ENCODE measurements at regions not wholly inside any gene's neighbourhood (a gene's known extent, or its start where the extent isn't known, plus 50 kb on each side); places are given as distances from the start of the nearest gene placed in this dataset.

- TF ChIP-seq REST (tag by site-specific recombination; IDR thresholded peaks at IDR 0.05) = no peak
- no peak for TF ChIP-seq ZBTB26 (tag by site-specific recombination; optimal IDR thresholded peaks at IDR 0.05)
- no peak for TF ChIP-seq ZNF423 (tag by site-specific recombination; IDR thresholded peaks at IDR 0.05)
- no peak for TF ChIP-seq CTCF (tag by site-specific recombination; IDR thresholded peaks at IDR 0.05)
- TF ChIP-seq ZNF239 (tag by site-specific recombination; IDR thresholded peaks at IDR 0.05) = no peak
- no peak for TF ChIP-seq ZFP41 (tag by site-specific recombination; IDR thresholded peaks at IDR 0.05; ENCODE audit: borderline replicate concordance)
These were observed 120.4 kb downstream of the SPATA31D1 start for GRCh38 chr9:82108941-82109340.
